Upper lobe of right lung (tissue), 1 donor: ENCODE measurements at regions not wholly inside any gene's neighbourhood (a gene's known extent, or its start where the extent isn't known, plus 50 kb on each side); places are given as distances from the start of the nearest gene placed in this dataset.

ENCODE experiments used
- ATAC-seq: fragments of 200-7000 bp; cut with Tn5 transposase; one replicate; pipeline ENCODE4 v1.9.1; 2020; ENCODE audit warnings: mild to moderate bottlenecking, moderate library complexity
- DNase-seq: peaks from one replicate; pipeline ENCODE4 v3.0.0-alpha.2; 2020
- H3K27ac ChIP-seq: fragments of 200-600 bp; one replicate; pipeline ENCODE4 v1.8.0; 2022
- H3K27me3 ChIP-seq: fragments of 200-600 bp; one replicate; pipeline ENCODE4 v1.8.0; 2022; ENCODE audit warnings: mild to moderate bottlenecking
- H3K36me3 ChIP-seq: fragments of 200-600 bp; one replicate; pipeline ENCODE4 v1.8.0; 2022
- H3K4me1 ChIP-seq: fragments of 200-600 bp; one replicate; pipeline ENCODE4 v1.8.0; 2022
- H3K4me3 ChIP-seq: fragments of 200-600 bp; one replicate; pipeline ENCODE4 v1.8.0; 2022; ENCODE audit warnings: mild to moderate bottlenecking
- H3K9me3 ChIP-seq: fragments of 200-600 bp; one replicate; pipeline ENCODE4 v1.8.0; 2022
- CTCF ChIP-seq: fragments of 200-600 bp; IDR thresholded peaks from one replicate; pipeline ENCODE4 v1.8.0; 2022; ENCODE audit warnings: antibody characterized with exemption
- intact Hi-C: fragments of 100-400 bp; cut with DNase I; formaldehyde crosslinking; loops from one replicate; pipeline ENCODE4 v1.11.0; 2022
- donor health status: DM: no; HTN: yes; CAD: no; lungs with severe emphysema.

DNA sequence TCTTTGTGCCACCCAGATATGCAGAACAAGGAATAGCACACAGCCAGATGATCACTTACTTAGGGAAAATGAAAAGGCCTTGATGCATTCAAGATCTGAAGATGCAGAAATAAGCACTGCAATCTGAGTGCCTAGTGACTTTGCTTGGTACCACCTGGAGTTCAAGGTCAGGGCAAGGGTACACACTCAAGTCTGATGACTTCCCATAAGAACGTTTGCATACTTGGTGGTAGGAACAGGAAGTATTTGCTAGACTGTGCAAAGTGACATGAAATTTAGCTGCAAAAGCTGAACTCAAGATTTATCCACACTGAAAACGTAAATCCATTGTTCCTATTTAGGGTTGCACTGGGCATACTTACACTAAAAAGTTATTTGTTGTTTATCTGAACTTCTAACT, 177.1 kb downstream of the PIK3R1 start:
- no peak for TF ChIP-seq CTCF
- Histone ChIP-seq H3K36me3 (no peaks in the 10 kb centered on the region), H3K27me3 (no peaks in the 10 kb centered on the region), H3K9me3 (no peaks in the 10 kb centered on the region), H3K27ac (no peak overlapping the region), H3K4me3 (no peak overlapping the region), H3K4me1 (no peaks in the 10 kb centered on the region)
- DNase-seq = no peak
- intact Hi-C loops = no loop called here
- peak; percentile 41 for ATAC-seq

DNA sequence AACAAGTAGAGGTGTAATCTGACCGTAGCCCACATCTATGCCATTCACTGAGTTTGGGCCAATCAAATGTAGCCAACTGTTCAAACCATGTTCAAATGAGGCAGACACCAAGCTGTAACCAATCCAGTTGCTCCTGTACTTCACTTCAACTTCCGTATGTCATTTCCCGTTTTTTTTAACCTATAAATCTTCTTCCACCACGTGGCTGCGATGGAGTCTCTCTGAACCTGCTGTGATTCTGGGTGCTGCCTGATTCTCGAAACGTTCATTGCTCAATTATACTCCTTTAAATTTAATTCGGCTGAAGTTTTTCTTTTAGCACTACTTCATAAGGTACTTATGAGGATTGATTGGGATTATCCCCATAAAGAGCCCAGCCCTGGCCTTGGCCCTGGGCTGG, 179.7 kb downstream of the PIK3R1 start:
- Histone ChIP-seq H3K4me3 (no peak overlapping the region), H3K9me3 (no peaks in the 10 kb centered on the region), H3K4me1 (no peaks in the 10 kb centered on the region), H3K27me3 (no peaks in the 10 kb centered on the region), H3K27ac (no peak overlapping the region), H3K36me3 (no peaks in the 10 kb centered on the region)
- ATAC-seq = no peak
- intact Hi-C loops = no loop called here
- no peak for TF ChIP-seq CTCF
- no peak for DNase-seq

- intact Hi-C loops = no loop called here
- no peaks in the 10 kb centered on the region for H3K27me3 ChIP-seq
- DNase-seq = no peak
- no peaks in the 10 kb centered on the region for H3K4me1 ChIP-seq
- H3K9me3 ChIP-seq = no peaks in the 10 kb centered on the region
- no peaks in the 10 kb centered on the region for H3K36me3 ChIP-seq
- no peak for TF ChIP-seq CTCF
- ATAC-seq = no peak
- H3K27ac ChIP-seq = no peak overlapping the region
- H3K4me3 ChIP-seq = no peak overlapping the region
Measured at GRCh38 chr5:68395926-68396511, 180.5 kb downstream of the PIK3R1 start.

DNA sequence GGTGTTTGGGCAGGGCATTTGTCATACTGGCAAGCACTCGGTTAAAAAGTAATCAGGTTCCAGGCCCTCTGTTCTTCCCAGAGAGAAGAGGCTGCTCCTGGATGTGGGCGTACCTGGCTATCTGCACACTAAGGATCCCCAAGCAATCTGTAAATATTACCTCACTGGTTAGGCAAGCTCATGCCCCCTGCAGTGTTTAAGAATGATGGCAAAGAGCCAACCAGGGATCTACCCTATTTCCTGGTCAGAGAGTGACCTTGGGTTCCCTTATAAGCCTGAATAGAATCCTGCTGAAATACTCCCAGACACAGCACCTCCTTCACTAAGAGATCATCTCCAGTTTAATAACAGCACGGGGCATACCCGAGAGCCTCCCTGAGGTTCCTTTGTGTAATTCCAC, 181.2 kb downstream of the PIK3R1 start:
- TF ChIP-seq CTCF = no peak
- DNase-seq (no peak), ATAC-seq (no peak)
- Histone ChIP-seq H3K4me1 (no peaks in the 10 kb centered on the region), H3K9me3 (no peaks in the 10 kb centered on the region), H3K36me3 (no peaks in the 10 kb centered on the region), H3K27me3 (no peaks in the 10 kb centered on the region), H3K27ac (no peak overlapping the region), H3K4me3 (no peak overlapping the region)
- intact Hi-C loops = no loop called here

DNA sequence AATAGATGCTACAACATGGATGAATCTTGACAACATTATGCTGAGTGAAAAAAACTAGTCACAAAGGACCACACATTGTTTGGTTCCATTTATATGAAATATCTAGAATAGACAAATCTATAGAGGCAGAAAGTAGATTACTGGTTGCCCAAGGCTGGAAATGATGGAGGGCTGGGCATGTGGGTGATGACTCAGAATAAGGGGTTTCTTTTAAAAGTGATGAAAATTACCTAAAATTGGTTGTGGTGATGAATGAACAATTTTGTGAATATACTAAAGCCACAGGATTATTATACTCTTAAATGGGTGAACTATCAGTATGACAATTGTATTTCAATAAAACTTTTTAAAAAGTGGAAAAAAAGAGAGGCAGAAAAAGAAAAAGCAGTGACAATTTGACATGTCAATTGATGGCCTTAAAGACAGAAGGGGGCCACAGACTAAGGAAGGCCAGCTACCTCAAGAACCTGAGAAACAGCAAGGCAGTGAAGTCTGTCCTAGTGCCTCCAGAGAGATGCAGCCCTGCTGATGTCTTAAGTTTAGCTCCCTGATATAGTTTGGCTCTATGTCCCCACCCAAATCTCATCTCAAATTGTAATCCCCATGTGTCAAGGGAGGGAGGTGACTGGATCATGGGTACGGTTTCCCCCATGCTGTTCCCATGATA, 182.7 kb downstream of the PIK3R1 start:
- intact Hi-C loops = no loop called here
- no peak overlapping the region for H3K27ac ChIP-seq
- TF ChIP-seq CTCF = no peak
- H3K36me3 ChIP-seq = no peaks in the 10 kb centered on the region
- H3K9me3 ChIP-seq = no peaks in the 10 kb centered on the region
- ATAC-seq = no peak
- no peaks in the 10 kb centered on the region for H3K27me3 ChIP-seq
- H3K4me1 ChIP-seq = no peaks in the 10 kb centered on the region
- DNase-seq = no peak
- H3K4me3 ChIP-seq = no peak overlapping the region
